AG09309 (cell line): ENCODE measurements at regions not wholly inside any gene's neighbourhood (a gene's known extent, or its start where the extent isn't known, plus 50 kb on each side); places are given as distances from the start of the nearest gene placed in this dataset.

Source experiments
- DNase-seq: peaks from one replicate; pipeline ENCODE4 v3.0.0-alpha.2; 2010; ENCODE audit warnings: low read depth
- H3K4me3 ChIP-seq: 2 replicates; pipeline ENCODE4 v1.5.1; 2011; ENCODE audit warnings: mild to moderate bottlenecking, low read depth, low read length, moderate library complexity; ENCODE audit not compliant: control insufficient read depth
- CTCF ChIP-seq: IDR thresholded peaks from 2 replicates; pipeline ENCODE4 v1.5.1; 2011; ENCODE audit warnings: mild to moderate bottlenecking, low read depth, low read length, inconsistent platforms; ENCODE audit not compliant: insufficient read depth, control insufficient read depth; ENCODE audit errors: missing control alignments

GRCh38 chr20:19021406-19022117, 190.9 kb upstream of the SLC24A3 start:
- no peak for TF ChIP-seq CTCF

GRCh38 chr20:19022118-19022575, 190.3 kb upstream of the SLC24A3 start:
- TF ChIP-seq CTCF: no peak
- no peak for DNase-seq
- no peak overlapping the region for H3K4me3 ChIP-seq

More at GRCh38 chr20:19021406-19022117, 190.9 kb upstream of the SLC24A3 start:
- no peak for DNase-seq
- H3K4me3 ChIP-seq: no peak overlapping the region

- TF ChIP-seq CTCF: no peak
- H3K4me3 ChIP-seq: no peak overlapping the region
- DNase-seq: no peak
These were observed 189.5 kb upstream of the SLC24A3 start for GRCh38 chr20:19022791-19023448.

GRCh38 chr20:19024296-19025035, 188.0 kb upstream of the SLC24A3 start:
- H3K4me3 ChIP-seq: no peak overlapping the region
- DNase-seq: no peak
- TF ChIP-seq CTCF: no peak

- no peak for TF ChIP-seq CTCF
- no peak for DNase-seq
- no peak overlapping the region for H3K4me3 ChIP-seq
These were observed 186.9 kb upstream of the SLC24A3 start for GRCh38 chr20:19025430-19026120.
